PC-3 (cell line): ENCODE measurements at regions not wholly inside any gene's neighbourhood (a gene's known extent, or its start where the extent isn't known, plus 50 kb on each side); places are given as distances from the start of the nearest gene placed in this dataset.

Experiments used
- ATAC-seq: fragments of 200-7000 bp; cut with Tn5 transposase; 2 replicates; pipeline ENCODE4 v1.9.1; 2020; ENCODE audit warnings: mild to moderate bottlenecking, moderate library complexity
- BruUV-seq: library from RNA; stranded (reverse); fragments of 400-500 nt; replicated peaks from 2 replicates; lab custom pipeline; 2021; lab: Mats Ljungman, UMichigan
- CTCF ChIA-PET: fragments of 300-600 bp; sonication (Branson Sonifier 250); formaldehyde crosslinking; loops from one replicate; lab custom pipeline; 2022; ENCODE audit warnings: antibody characterized with exemption; lab: Charles Lee
- POLR2A ChIA-PET: fragments of 300-600 bp; sonication (Branson Sonifier 250); formaldehyde crosslinking; loops from one replicate; lab custom pipeline; 2022; ENCODE audit warnings: antibody characterized with exemption; ENCODE audit not compliant: unreplicated experiment; lab: Charles Lee
- DNase-seq: peaks from one replicate; pipeline ENCODE4 v3.0.0-alpha.2; 2015
- H2AFZ ChIP-seq: fragments of 300-600 bp; sonication (generic); 2 replicates; pipeline ENCODE4 v1.6.0; 2016; ENCODE audit warnings: antibody characterized with exemption, low read length
- H3F3A ChIP-seq: fragments of 300-600 bp; sonication (generic); one replicate; pipeline ENCODE4 v1.6.0; 2017; ENCODE audit warnings: antibody characterized with exemption, low read length, control low read depth, mild to moderate bottlenecking; ENCODE audit not compliant: unreplicated experiment
- H3K27ac ChIP-seq: fragments of 300-600 bp; sonication (generic); 2 replicates; pipeline ENCODE4 v1.5.1; 2016; ENCODE audit warnings: mild to moderate bottlenecking, low read length
- H3K27me3 ChIP-seq: fragments of 300-600 bp; sonication (generic); 2 replicates; pipeline ENCODE4 v1.6.1; 2016; ENCODE audit warnings: low read length, mixed read lengths
- H3K36me3 ChIP-seq: fragments of 300-600 bp; sonication (generic); 2 replicates; pipeline ENCODE4 v1.6.1; 2016; ENCODE audit warnings: low read depth, mixed run types, low read length, mixed read lengths
- H3K4me1 ChIP-seq: fragments of 300-600 bp; sonication (generic); 2 replicates; pipeline ENCODE4 v1.5.1; 2016; ENCODE audit warnings: low read length; ENCODE audit not compliant: insufficient read depth
- H3K4me2 ChIP-seq: fragments of 300-600 bp; sonication (generic); 2 replicates; pipeline ENCODE4 v1.6.0; 2016; ENCODE audit warnings: low read length
- H3K4me3 ChIP-seq: fragments of 300-600 bp; sonication (generic); 2 replicates; pipeline ENCODE4 v1.5.1; 2016; ENCODE audit warnings: mild to moderate bottlenecking, low read length, mixed read lengths
- H3K79me2 ChIP-seq: fragments of 300-600 bp; sonication (generic); 2 replicates; pipeline ENCODE4 v1.6.1; 2017; ENCODE audit warnings: low read length, mixed read lengths
- H3K9ac ChIP-seq: fragments of 300-600 bp; sonication (generic); 2 replicates; pipeline ENCODE4 v1.6.0; 2016; ENCODE audit warnings: mild to moderate bottlenecking, low read length
- H3K9me2 ChIP-seq: fragments of 300-600 bp; sonication (generic); replicated peaks from 2 replicates; pipeline ENCODE4 v1.6.1; 2016; ENCODE audit warnings: mixed run types, low read length, mixed read lengths
- H3K9me3 ChIP-seq: fragments of 300-600 bp; sonication (generic); 2 replicates; pipeline ENCODE4 v1.6.1; 2016; ENCODE audit warnings: low read length, mixed read lengths
- H4K20me1 ChIP-seq: fragments of 300-600 bp; sonication (generic); 2 replicates; pipeline ENCODE4 v1.6.1; 2016; ENCODE audit warnings: low read length, mixed read lengths
- CTCF ChIP-seq: fragments of 300-600 bp; sonication (generic); conservative IDR thresholded peaks from 2 replicates; pipeline ENCODE4 v1.5.1; 2017; ENCODE audit warnings: antibody characterized with exemption, low read depth, mild to moderate bottlenecking, low read length
- EZH2 ChIP-seq: fragments of 300-600 bp; sonication (generic); IDR thresholded peaks from one replicate; pipeline ENCODE4 v1.6.1; 2017; ENCODE audit warnings: antibody characterized with exemption, mild to moderate bottlenecking, low read length; ENCODE audit not compliant: unreplicated experiment
- EZH2phosphoT487 ChIP-seq: fragments of 300-600 bp; sonication (generic); IDR thresholded peaks from 2 replicates; pipeline ENCODE4 v1.6.1; 2018; ENCODE audit warnings: mild to moderate bottlenecking, antibody characterized with exemption, low read length, borderline replicate concordance
- intact Hi-C: fragments of 100-400 bp; cut with micrococcal nuclease; formaldehyde crosslinking; loops from 2 replicates; pipeline ENCODE4 v1.9.0; 2023

- H3K4me2 ChIP-seq = no peak overlapping the region
- no peak overlapping the region for H2AFZ ChIP-seq
- TF ChIP-seq EZH2 (no peak), CTCF (no peak), EZH2phosphoT487 (no peak)
- POLR2A ChIA-PET = no interaction called here
- no peaks in the 10 kb centered on the region for H3K4me1 ChIP-seq
- H4K20me1 ChIP-seq = no peaks in the 10 kb centered on the region
- H3K36me3 ChIP-seq = no peaks in the 10 kb centered on the region
- BruUV-seq = no TSS peak
- H3K4me3 ChIP-seq = no peak overlapping the region
- no peaks in the 10 kb centered on the region for H3K27me3 ChIP-seq
- H3K79me2 ChIP-seq = no peaks in the 10 kb centered on the region
- H3K9ac ChIP-seq = no peak overlapping the region
- ATAC-seq = no peak
- CTCF ChIA-PET = no interaction called here
- no peaks in the 10 kb centered on the region for H3K9me2 ChIP-seq
- intact Hi-C loops = no loop called here
- no peaks in the 10 kb centered on the region for H3F3A ChIP-seq
- DNase-seq = no peak
- H3K9me3 ChIP-seq = no peaks in the 10 kb centered on the region
- H3K27ac ChIP-seq = no peak overlapping the region
These were observed 397.4 kb downstream of the SPRY2 start for GRCh38 chr13:79943346-79944023.

GRCh38 chr13:79941752-79942151, 399.2 kb downstream of the SPRY2 start:
- no peak overlapping the region for H3K9ac ChIP-seq
- H3K27ac ChIP-seq = no peak overlapping the region
- POLR2A ChIA-PET = no interaction called here
- TF ChIP-seq EZH2 (no peak), CTCF (no peak), EZH2phosphoT487 (no peak)
- H3K79me2 ChIP-seq = no peaks in the 10 kb centered on the region
- no peaks in the 10 kb centered on the region for H3K36me3 ChIP-seq
- no peak for DNase-seq
- H3F3A ChIP-seq = no peaks in the 10 kb centered on the region
- CTCF ChIA-PET = no interaction called here
- H4K20me1 ChIP-seq = no peaks in the 10 kb centered on the region
- no TSS peak for BruUV-seq
- no peak for ATAC-seq
- no peak overlapping the region for H2AFZ ChIP-seq
- no peak overlapping the region for H3K4me2 ChIP-seq
- intact Hi-C loops = no loop called here
- H3K4me3 ChIP-seq = no peak overlapping the region
- no peaks in the 10 kb centered on the region for H3K9me2 ChIP-seq
- peaks cover 13% of the 10 kb centered on the region for H3K4me1 ChIP-seq
- no peaks in the 10 kb centered on the region for H3K27me3 ChIP-seq
- H3K9me3 ChIP-seq = no peaks in the 10 kb centered on the region

- Histone ChIP-seq H2AFZ (no peak overlapping the region), H3K9ac (no peak overlapping the region), H3K4me3 (no peak overlapping the region), H3K9me3 (no peaks in the 10 kb centered on the region), H3K27ac (no peak overlapping the region), H3K4me1 (peaks cover 29% of the 10 kb centered on the region), H3K4me2 (no peak overlapping the region), H3K36me3 (no peaks in the 10 kb centered on the region), H3K9me2 (no peaks in the 10 kb centered on the region), H3F3A (peaks cover 10% of the 10 kb centered on the region), H3K79me2 (no peaks in the 10 kb centered on the region), H3K27me3 (no peaks in the 10 kb centered on the region), H4K20me1 (no peaks in the 10 kb centered on the region)
- ChIA-PET POLR2A (no interaction called here), CTCF (no interaction called here)
- intact Hi-C loops = loop anchor here (5.0 to 10.0 kb wide), 4 partner anchors 125 to 403 kb away; partner anchors contain the start of gene SPRY2
- no TSS peak for BruUV-seq
- no peak for TF ChIP-seq EZH2
- no peak for TF ChIP-seq EZH2phosphoT487
- no peak for TF ChIP-seq CTCF
- ATAC-seq = no peak
- no peak for DNase-seq
These were observed 401.2 kb downstream of the SPRY2 start for GRCh38 chr13:79939689-79940088.
